Muscle layer of duodenum (tissue), 2 donors: ENCODE measurements at regions not wholly inside any gene's neighbourhood (a gene's known extent, or its start where the extent isn't known, plus 50 kb on each side); places are given as distances from the start of the nearest gene placed in this dataset.

Experiments used
- H3K27ac ChIP-seq: one replicate; pipeline ENCODE4 v1.7.0; 2013; ENCODE audit warnings: mild to moderate bottlenecking, low read length
- H3K27me3 ChIP-seq: one replicate; pipeline ENCODE4 v1.7.0; 2013; ENCODE audit warnings: low read depth, mild to moderate bottlenecking, control low read depth, low read length
- H3K36me3 ChIP-seq, 2 donors: one replicate each; pipeline ENCODE4 v1.7.0; 2013; ENCODE audit warnings: low read length in 2 of 2, control low read depth in 1 of 2, mild to moderate bottlenecking in 1 of 2; ENCODE audit not compliant: insufficient read depth in 2 of 2, control insufficient read depth in 1 of 2
- H3K4me1 ChIP-seq, 2 donors: one replicate each; pipeline ENCODE4 v1.7.0; 2013; ENCODE audit warnings: low read length in 2 of 2, mild to moderate bottlenecking in 2 of 2, control low read depth in 1 of 2, moderate library complexity in 1 of 2; ENCODE audit not compliant: insufficient read depth in 2 of 2, control insufficient read depth in 1 of 2
- H3K4me3 ChIP-seq, 2 donors: one replicate each; pipeline ENCODE4 v1.7.0; 2013; ENCODE audit warnings: low read length in 2 of 2, low read depth in 1 of 2, mild to moderate bottlenecking in 1 of 2
- H3K9me3 ChIP-seq, 2 donors: one replicate each; pipeline ENCODE4 v1.7.0; 2013; ENCODE audit warnings: low read length in 2 of 2, control low read depth in 1 of 2, mild to moderate bottlenecking in 1 of 2; ENCODE audit not compliant: control insufficient read depth in 1 of 2
- donor health status: healthy.

- H3K9me3 ChIP-seq: peaks cover 0 to 3% of the 10 kb centered on the region in 2 donors
- no peak overlapping the region for H3K4me3 ChIP-seq
- no peaks in the 10 kb centered on the region for H3K27me3 ChIP-seq
- H3K27ac ChIP-seq: no peak overlapping the region
- H3K4me1 ChIP-seq: no peaks in the 10 kb centered on the region
- no peaks in the 10 kb centered on the region for H3K36me3 ChIP-seq
Measured at GRCh38 chr14:43981135-43981768, 525.8 kb downstream of the FSCB start.

- Histone ChIP-seq H3K27me3 (no peaks in the 10 kb centered on the region), H3K27ac (no peak overlapping the region), H3K36me3 (no peaks in the 10 kb centered on the region), H3K4me3 (no peak overlapping the region), H3K4me1 (no peaks in the 10 kb centered on the region), H3K9me3 (no peaks in the 10 kb centered on the region)
Measured at GRCh38 chr14:43956741-43957140, 550.3 kb downstream of the FSCB start.

GRCh38 chr14:43949400-43949799, 557.7 kb downstream of the FSCB start:
- Histone ChIP-seq H3K4me3 (no peak overlapping the region), H3K27ac (no peak overlapping the region), H3K4me1 (no peaks in the 10 kb centered on the region), H3K27me3 (no peaks in the 10 kb centered on the region), H3K36me3 (no peaks in the 10 kb centered on the region), H3K9me3 (no peaks in the 10 kb centered on the region)

GRCh38 chr14:43939836-43940235, 567.2 kb downstream of the FSCB start:
- H3K27ac ChIP-seq: no peak overlapping the region
- no peak overlapping the region for H3K4me3 ChIP-seq
- peaks cover 0 to 4% of the 10 kb centered on the region in 2 donors for H3K9me3 ChIP-seq
- no peaks in the 10 kb centered on the region for H3K4me1 ChIP-seq
- no peaks in the 10 kb centered on the region for H3K36me3 ChIP-seq
- no peaks in the 10 kb centered on the region for H3K27me3 ChIP-seq

- peaks cover 0 to 4% of the 10 kb centered on the region in 2 donors for H3K9me3 ChIP-seq
- no peaks in the 10 kb centered on the region for H3K27me3 ChIP-seq
- no peaks in the 10 kb centered on the region for H3K36me3 ChIP-seq
- no peaks in the 10 kb centered on the region for H3K4me1 ChIP-seq
- H3K27ac ChIP-seq: no peak overlapping the region
- no peak overlapping the region for H3K4me3 ChIP-seq
Measured at GRCh38 chr14:43938588-43939281, 568.3 kb downstream of the FSCB start.

- no peak overlapping the region for H3K4me3 ChIP-seq
- H3K27ac ChIP-seq: no peak overlapping the region
- no peaks in the 10 kb centered on the region for H3K36me3 ChIP-seq
- H3K9me3 ChIP-seq: peaks cover 0 to 4% of the 10 kb centered on the region in 2 donors
- no peaks in the 10 kb centered on the region for H3K27me3 ChIP-seq
- no peaks in the 10 kb centered on the region for H3K4me1 ChIP-seq
Measured at GRCh38 chr14:43937001-43937400, 570.1 kb downstream of the FSCB start.

GRCh38 chr14:43934102-43934501, 573.0 kb downstream of the FSCB start:
- Histone ChIP-seq H3K4me3 (no peak overlapping the region), H3K4me1 (no peaks in the 10 kb centered on the region), H3K27ac (no peak overlapping the region), H3K27me3 (no peaks in the 10 kb centered on the region), H3K36me3 (no peaks in the 10 kb centered on the region), H3K9me3 (peaks cover 0 to 4% of the 10 kb centered on the region in 2 donors)

- no peaks in the 10 kb centered on the region for H3K27me3 ChIP-seq
- H3K4me1 ChIP-seq: no peaks in the 10 kb centered on the region
- no peak overlapping the region for H3K27ac ChIP-seq
- no peaks in the 10 kb centered on the region for H3K36me3 ChIP-seq
- no peak overlapping the region for H3K4me3 ChIP-seq
- H3K9me3 ChIP-seq: no peaks in the 10 kb centered on the region
Measured at GRCh38 chr14:43914041-43914693, 592.9 kb downstream of the FSCB start.

GRCh38 chr14:43903209-43903608, 603.9 kb downstream of the FSCB start:
- Histone ChIP-seq H3K27ac (no peak overlapping the region), H3K27me3 (no peaks in the 10 kb centered on the region), H3K4me3 (no peak overlapping the region), H3K9me3 (no peaks in the 10 kb centered on the region), H3K4me1 (no peaks in the 10 kb centered on the region), H3K36me3 (no peaks in the 10 kb centered on the region)

- no peaks in the 10 kb centered on the region for H3K9me3 ChIP-seq
- no peak overlapping the region for H3K4me3 ChIP-seq
- H3K4me1 ChIP-seq: no peaks in the 10 kb centered on the region
- no peak overlapping the region for H3K27ac ChIP-seq
- H3K36me3 ChIP-seq: no peaks in the 10 kb centered on the region
- H3K27me3 ChIP-seq: no peaks in the 10 kb centered on the region
Measured at GRCh38 chr14:43901911-43902673, 605.0 kb downstream of the FSCB start.

- Histone ChIP-seq H3K27me3 (no peaks in the 10 kb centered on the region), H3K27ac (no peak overlapping the region), H3K4me1 (no peaks in the 10 kb centered on the region), H3K4me3 (no peak overlapping the region), H3K9me3 (no peaks in the 10 kb centered on the region), H3K36me3 (no peaks in the 10 kb centered on the region)
Measured at GRCh38 chr14:43900173-43900655, 606.9 kb downstream of the FSCB start.
